ENCODE measurements at regions not wholly inside any gene's neighbourhood (a gene's known extent, or its start where the extent isn't known, plus 50 kb on each side); places are given as distances from the start of the nearest gene placed in this dataset.

GRCh38 chr2:17146358-17146757 lies 371.9 kb downstream of the RAD51AP2 start:
- no peaks in the 10 kb centered on the region for H3K79me2 ChIP-seq (ENCODE audit: control insufficient read depth, insufficient read depth, low read length)
- no peak for DNase-seq (ENCODE audit: low read depth, low spot score)
- BruUV-seq (replicated peaks), result no TSS peak
- intact Hi-C loops (cut with micrococcal nuclease; ENCODE audit: unreplicated experiment), result loop anchor here (10.0 kb wide), 1 partner anchor 372 kb away; no protein-coding TSS in a partner anchor
- no peak overlapping the region for H3K4me2 ChIP-seq (ENCODE audit: control insufficient read depth, insufficient read depth)
- WGBS (ENCODE audit: insufficient coverage, insufficient replicate concordance, low lambda C conversion rate, missing lambda C conversion rate), result 0% methylated on average over 1 of the region's 1 CpG
- ChIA-PET CTCF (no interaction called here), RAD21 (ENCODE audit: unreplicated experiment) (no interaction called here), POLR2A (no interaction called here), SMC1A (ENCODE audit: uncharacterized antibody, unreplicated experiment) (no interaction called here)
- H3K27me3 ChIP-seq (replicated peaks in 1 of 2; ENCODE audit: control insufficient read depth in 2 of 2, insufficient read depth in 2 of 2, low read length in 1 of 2), result no peaks in the 10 kb centered on the region
- H3K9ac ChIP-seq (ENCODE audit: control insufficient read depth, insufficient read depth, low read length), result no peak overlapping the region
- H4K20me1 ChIP-seq (ENCODE audit: control insufficient read depth, insufficient read depth), result no peaks in the 10 kb centered on the region
- H3K27ac ChIP-seq (ENCODE audit: control insufficient read depth, insufficient read depth), result no peak overlapping the region
- no peak for TF ChIP-seq RB1 (IDR thresholded peaks at IDR 0.05; ENCODE audit: borderline replicate concordance)
- TF ChIP-seq RELA (IDR thresholded peaks at IDR 0.05; ENCODE audit: borderline replicate concordance, partially characterized antibody), result no peak
- no peak for TF ChIP-seq ZBTB40 (IDR thresholded peaks at IDR 0.05; ENCODE audit: borderline replicate concordance)
- TF ChIP-seq, protein P1, sequence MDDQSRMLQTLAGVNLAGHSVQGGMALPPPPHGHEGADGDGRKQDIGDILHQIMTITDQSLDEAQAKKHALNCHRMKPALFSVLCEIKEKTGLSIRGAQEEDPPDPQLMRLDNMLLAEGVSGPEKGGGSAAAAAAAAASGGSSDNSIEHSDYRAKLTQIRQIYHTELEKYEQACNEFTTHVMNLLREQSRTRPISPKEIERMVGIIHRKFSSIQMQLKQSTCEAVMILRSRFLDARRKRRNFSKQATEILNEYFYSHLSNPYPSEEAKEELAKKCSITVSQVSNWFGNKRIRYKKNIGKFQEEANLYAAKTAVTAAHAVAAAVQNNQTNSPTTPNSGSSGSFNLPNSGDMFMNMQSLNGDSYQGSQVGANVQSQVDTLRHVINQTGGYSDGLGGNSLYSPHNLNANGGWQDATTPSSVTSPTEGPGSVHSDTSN (IDR thresholded peaks at IDR 0.05; ENCODE audit: insufficient replicate concordance, low read depth, low read length), result no peak
- TF ChIP-seq CEBPB (IDR thresholded peaks at IDR 0.05; ENCODE audit: borderline replicate concordance in 1 of 2, low read depth in 2 of 2, low read length in 2 of 2), result no peak
- TF ChIP-seq ATF7 (IDR thresholded peaks at IDR 0.05; ENCODE audit: low read depth), result no peak
- no peak for TF ChIP-seq BRCA1 (IDR thresholded peaks at IDR 0.05; ENCODE audit: low read depth, low read length)
- TF ChIP-seq SIX5 (IDR thresholded peaks at IDR 0.05; ENCODE audit: low read depth, low read length, severe bottlenecking), result no peak
- TF ChIP-seq MXI1 (IDR thresholded peaks at IDR 0.05; ENCODE audit: low read depth, low read length), result no peak
- no peak for TF ChIP-seq EP300 (IDR thresholded peaks at IDR 0.05; ENCODE audit: borderline replicate concordance in 1 of 2, control insufficient read depth in 1 of 2, low read depth in 2 of 2, low read length in 2 of 2)
- no peak for TF ChIP-seq RBBP5 (conservative IDR thresholded peaks at IDR 0.05)
- TF ChIP-seq POLR2A (IDR thresholded peaks at IDR 0.05; ENCODE audit: low read depth, low read length), result no peak
- no peak for TF ChIP-seq E2F4 (IDR thresholded peaks at IDR 0.05; ENCODE audit: low read depth, low read length)
- H2AFZ ChIP-seq (ENCODE audit: control insufficient read depth, low read depth, low read length), result no peak overlapping the region
- no peak for FAIRE-seq
- H3K36me3 ChIP-seq (ENCODE audit: control insufficient read depth in 2 of 2, insufficient read depth in 2 of 2, low read length in 1 of 2), result no peaks in the 10 kb centered on the region
- no peaks in the 10 kb centered on the region for H3K4me1 ChIP-seq (ENCODE audit: control insufficient read depth, insufficient read depth, low read length)
- no peak overlapping the region for H3K4me3 ChIP-seq
- no peaks in the 10 kb centered on the region for H3K9me3 ChIP-seq (replicated peaks; ENCODE audit: control insufficient read depth, insufficient read depth, low read length)
- ATAC-seq, result no peak
- in situ Hi-C loops (cut with MboI), result no loop called here
